ENCODE measurements at regions not wholly inside any gene's neighbourhood (a gene's known extent, or its start where the extent isn't known, plus 50 kb on each side); places are given as distances from the start of the nearest gene placed in this dataset.
"Not testable (repeated sequence)": the region's sequence is repeated elsewhere in the genome, so short reads cannot be mapped to it uniquely, and the experiment has no call there.

- no peak for DNase-seq
These were observed 84.0 kb upstream of the LRFN2 start for GRCh38 chr6:40671001-40671693.

GRCh38 chr6:40669343-40669742 lies 82.2 kb upstream of the LRFN2 start:
- no peak for DNase-seq

GRCh38 chr6:40668203-40668602 lies 81.0 kb upstream of the LRFN2 start:
- no peak for DNase-seq

- DNase-seq: no peak
These were observed 79.4 kb upstream of the LRFN2 start for GRCh38 chr6:40666530-40666929.

- DNase-seq: no peak
These were observed 74.6 kb upstream of the LRFN2 start for GRCh38 chr6:40661726-40662125.

- not testable (repeated sequence) for DNase-seq
These were observed 69.6 kb upstream of the LRFN2 start for GRCh38 chr6:40656772-40657171.

- DNase-seq: no peak
These were observed 67.7 kb upstream of the LRFN2 start for GRCh38 chr6:40654828-40655227.

GRCh38 chr6:40645043-40645442 lies 57.9 kb upstream of the LRFN2 start:
- no peak for DNase-seq

- no peak for DNase-seq
These were observed 55.7 kb upstream of the LRFN2 start for GRCh38 chr6:40642837-40643236.

GRCh38 chr6:40642190-40642589 lies 55.0 kb upstream of the LRFN2 start:
- no peak for DNase-seq

GRCh38 chr6:40640599-40641227 lies 53.5 kb upstream of the LRFN2 start:
- DNase-seq: no peak

All from midbrain (tissue), 1 donor.